GM12878 (cell line): ENCODE measurements at regions not wholly inside any gene's neighbourhood (a gene's known extent, or its start where the extent isn't known, plus 50 kb on each side); places are given as distances from the start of the nearest gene placed in this dataset.

Experiments
- ATAC-seq: fragments of 200-7000 bp; cut with Tn5 transposase; 3 replicates; pipeline ENCODE4 v1.9.1; 2020; ENCODE audit warnings: mild to moderate bottlenecking, moderate library complexity
- BruUV-seq: library from RNA; stranded (reverse); fragments of 400-500 nt; replicated peaks from 2 replicates; lab custom pipeline; 2021; lab: Mats Ljungman, UMichigan
- CTCF ChIA-PET: fragments of 300-600 bp; sonication (Branson Sonifier 250); formaldehyde crosslinking; extraction: SDS; loops from one replicate; lab custom pipeline; 2021; ENCODE audit warnings: inconsistent platforms; lab: Yijun Ruan, JAX
- POLR2A ChIA-PET: fragments of 350-600 bp; formaldehyde crosslinking; extraction: SDS; loops from one replicate; lab custom pipeline; 2021; ENCODE audit warnings: inconsistent platforms; lab: Charles Lee
- RAD21 ChIA-PET: fragments of 300-600 bp; sonication (Branson Sonifier 250); formaldehyde crosslinking; loops from one replicate; lab custom pipeline; 2023; ENCODE audit warnings: antibody characterized with exemption; ENCODE audit not compliant: unreplicated experiment; lab: Charles Lee
- SMC1A ChIA-PET: fragments of 300-600 bp; sonication (Branson Sonifier 250); formaldehyde crosslinking; loops from one replicate; lab custom pipeline; 2023; ENCODE audit not compliant: unreplicated experiment, uncharacterized antibody; lab: Charles Lee
- DNase-seq: peaks from one replicate; pipeline ENCODE4 v3.0.0-alpha.2; 2011; ENCODE audit warnings: low read depth, low spot score
- FAIRE-seq: peaks from 3 replicates; lab custom pipeline; 2011; peaks lifted over from hg19 to GRCh38; lab: Jason Lieb, UNC
- H2AFZ ChIP-seq: 2 replicates; pipeline ENCODE4 v1.6.0; 2011; ENCODE audit warnings: low read depth, low read length, control low read depth; ENCODE audit not compliant: control insufficient read depth
- H3K27ac ChIP-seq: 2 replicates; pipeline ENCODE4 v1.5.1; 2011; ENCODE audit warnings: control low read depth; ENCODE audit not compliant: control insufficient read depth, insufficient read depth
- H3K27me3 ChIP-seq, 2 experiments: replicated peaks in 1 of 2; 2 replicates each; pipeline versions ENCODE4 v1.6.0 to v1.6.1; 2011; ENCODE audit warnings: low read length in 1 of 2; ENCODE audit not compliant: control insufficient read depth in 2 of 2, insufficient read depth in 2 of 2
- H3K36me3 ChIP-seq, 2 experiments: 2 replicates each; pipeline ENCODE4 v1.5.1; 2011; ENCODE audit warnings: low read length in 1 of 2; ENCODE audit not compliant: control insufficient read depth in 2 of 2, insufficient read depth in 2 of 2
- H3K4me1 ChIP-seq: 2 replicates; pipeline ENCODE4 v1.6.1; 2011; ENCODE audit warnings: mild to moderate bottlenecking, low read length, moderate library complexity, mixed read lengths; ENCODE audit not compliant: control insufficient read depth, insufficient read depth
- H3K4me2 ChIP-seq: 2 replicates; pipeline ENCODE4 v1.6.0; 2011; ENCODE audit warnings: control low read depth; ENCODE audit not compliant: control insufficient read depth, insufficient read depth
- H3K4me3 ChIP-seq: fragments of 200-600 bp; sonication (generic); 2 replicates; pipeline ENCODE4 v1.5.1; 2016
- H3K79me2 ChIP-seq: 2 replicates; pipeline ENCODE4 v1.6.0; 2011; ENCODE audit warnings: low read length; ENCODE audit not compliant: control insufficient read depth, insufficient read depth
- H3K9ac ChIP-seq: 2 replicates; pipeline ENCODE4 v1.8.0; 2011; ENCODE audit warnings: low read length, control low read depth, mixed read lengths; ENCODE audit not compliant: control insufficient read depth, insufficient read depth
- H3K9me3 ChIP-seq: replicated peaks from 3 replicates; pipeline ENCODE4 v1.5.1; 2011; ENCODE audit warnings: mild to moderate bottlenecking, low read length; ENCODE audit not compliant: control insufficient read depth, insufficient read depth
- H4K20me1 ChIP-seq: 2 replicates; pipeline ENCODE4 v1.6.0; 2011; ENCODE audit not compliant: control insufficient read depth, insufficient read depth
- CEBPB ChIP-seq, 2 experiments: fragments of 150-350 bp in 1 of 2; IDR thresholded peaks; 2 replicates each; pipeline ENCODE4 v1.6.1; 2012 to 2014; ENCODE audit warnings: low read depth in 2 of 2, low read length in 2 of 2, borderline replicate concordance in 1 of 2, inconsistent platforms in 1 of 2
- CHD1 ChIP-seq: IDR thresholded peaks from 2 replicates; pipeline ENCODE4 v1.6.1; 2012; ENCODE audit warnings: low read depth, low read length, improper control_type of control experiment
- CTCF ChIP-seq, 3 experiments: IDR thresholded peaks in 2 of 3; conservative IDR thresholded peaks in 1 of 3; 2 replicates each; pipeline ENCODE4 v1.5.1; 2011; ENCODE audit warnings: low read depth in 3 of 3, low read length in 3 of 3, mild to moderate bottlenecking in 3 of 3, control low read depth in 2 of 3, moderate library complexity in 2 of 3, inconsistent platforms in 1 of 3, mixed read lengths in 1 of 3; ENCODE audit not compliant: control insufficient read depth in 2 of 3, insufficient read depth in 1 of 3; ENCODE audit errors: extremely low read depth in 1 of 3
- FOS ChIP-seq: IDR thresholded peaks from 3 replicates; pipeline ENCODE4 v1.6.1; 2011; ENCODE audit warnings: borderline replicate concordance; ENCODE audit not compliant: insufficient read length; ENCODE audit errors: extremely low read depth
- FOXK2 ChIP-seq: fragments of 450-650 bp; IDR thresholded peaks from 2 replicates; pipeline ENCODE4 v1.6.1; 2017; ENCODE audit warnings: mild to moderate bottlenecking, moderate library complexity
- HDGF ChIP-seq: fragments of 450-650 bp; IDR thresholded peaks from 2 replicates; pipeline ENCODE4 v1.6.1; 2016; ENCODE audit warnings: antibody characterized with exemption
- KDM1A ChIP-seq: fragments of 200-600 bp; sonication (generic); IDR thresholded peaks from 2 replicates; pipeline ENCODE4 v1.6.1; 2016; ENCODE audit warnings: borderline replicate concordance
- NBN ChIP-seq: fragments of 450-650 bp; IDR thresholded peaks from 2 replicates; pipeline ENCODE4 v1.6.1; 2016
- NR2F1 ChIP-seq: fragments of 450-650 bp; conservative IDR thresholded peaks from 2 replicates; pipeline ENCODE4 v1.6.1; 2017; ENCODE audit warnings: mild to moderate bottlenecking
- POLR2A ChIP-seq: IDR thresholded peaks from 2 replicates; pipeline ENCODE4 v1.6.1; 2011; ENCODE audit warnings: low read depth, mild to moderate bottlenecking, low read length
- RB1 ChIP-seq: fragments of 450-650 bp; formaldehyde crosslinking; IDR thresholded peaks from 2 replicates; pipeline ENCODE4 v1.6.1; 2017; ENCODE audit warnings: mild to moderate bottlenecking, borderline replicate concordance
- RELA ChIP-seq: fragments of 450-650 bp; IDR thresholded peaks from 2 replicates; pipeline ENCODE4 v1.8.0; 2014; ENCODE audit warnings: borderline replicate concordance; ENCODE audit not compliant: partially characterized antibody
- SUPT20H ChIP-seq: IDR thresholded peaks from 2 replicates; pipeline ENCODE4 v1.6.1; 2011; ENCODE audit warnings: low read depth, mild to moderate bottlenecking, low read length, moderate library complexity, borderline replicate concordance; ENCODE audit not compliant: control insufficient read depth
- SUZ12 ChIP-seq: fragments of 200-600 bp; sonication (generic); IDR thresholded peaks from one replicate; pipeline ENCODE4 v1.6.1; 2018; ENCODE audit warnings: antibody characterized with exemption, mild to moderate bottlenecking; ENCODE audit not compliant: unreplicated experiment
- WGBS: methylation state at CpG from one replicate; pipeline ENCODE4 v1.1.6; 2016; ENCODE audit warnings: low lambda C conversion rate; ENCODE audit not compliant: insufficient replicate concordance, insufficient coverage; ENCODE audit errors: missing lambda C conversion rate; 5-methylcytosine and 5-hydroxymethylcytosine counted together
- in situ Hi-C: fragments of 300-500 bp; cut with MboI; formaldehyde crosslinking; loops from 9 replicates; pipeline ENCODE4 v1.14.3; 2018; ENCODE audit warnings: mixed read lengths
- intact Hi-C: fragments of 100-400 bp; cut with micrococcal nuclease; formaldehyde crosslinking; loops from one replicate; pipeline ENCODE4 v1.14.2; 2022; ENCODE audit not compliant: unreplicated experiment
- TF ChIP-seq, protein P1 (sequence below): fragments of 450-650 bp; IDR thresholded peaks from 2 replicates; pipeline ENCODE4 v1.6.1; 2017; ENCODE audit warnings: mild to moderate bottlenecking
- TF ChIP-seq, protein P2 (sequence below): fragments of 450-650 bp; formaldehyde crosslinking; IDR thresholded peaks from 2 replicates; pipeline ENCODE4 v1.4.0; 2020; ENCODE audit warnings: mild to moderate bottlenecking, moderate library complexity
- TF ChIP-seq, protein P3 (sequence below): fragments of 450-650 bp; IDR thresholded peaks from 2 replicates; pipeline ENCODE4 v1.6.1; 2014; ENCODE audit warnings: mild to moderate bottlenecking

GRCh38 chrX:98548519-98548918 is 1664.8 kb downstream of the RPA4 start:
- ChIA-PET RAD21 (no interaction called here), POLR2A (no interaction called here), CTCF (no interaction called here), SMC1A (no interaction called here)
- no TSS peak for BruUV-seq
- Histone ChIP-seq H3K4me3 (no peak overlapping the region), H3K4me1 (no peaks in the 10 kb centered on the region), H3K36me3 (no peaks in the 10 kb centered on the region), H3K27me3 (no peaks in the 10 kb centered on the region), H3K27ac (no peak overlapping the region), H3K9ac (no peak overlapping the region), H4K20me1 (no peaks in the 10 kb centered on the region), H3K9me3 (no peaks in the 10 kb centered on the region), H2AFZ (no peak overlapping the region), H3K79me2 (no peaks in the 10 kb centered on the region), H3K4me2 (no peak overlapping the region)
- DNase-seq (no peak), ATAC-seq (no peak), FAIRE-seq (no peak)
- in situ Hi-C loops: no loop called here
- TF ChIP-seq CEBPB (IDR thresholded peaks at IDR 0.05; ENCODE audit: borderline replicate concordance in 1 of 2, low read depth in 2 of 2, low read length in 2 of 2) (no peak), NR2F1 (no peak), HDGF (no peak), FOS (no peak), NBN (no peak), FOXK2 (no peak), SUZ12 (no peak), KDM1A (no peak), RB1 (no peak), POLR2A (no peak), RELA (no peak), SUPT20H (no peak), CTCF (IDR thresholded peaks at IDR 0.05 in 2 of 3, conservative IDR thresholded peaks at IDR 0.05 in 1 of 3; ENCODE audit: control insufficient read depth in 2 of 3, extremely low read depth in 1 of 3, insufficient read depth in 1 of 3, low read depth in 3 of 3, low read length in 3 of 3) (no peak), CHD1 (no peak)
- TF ChIP-seq, protein P1, sequence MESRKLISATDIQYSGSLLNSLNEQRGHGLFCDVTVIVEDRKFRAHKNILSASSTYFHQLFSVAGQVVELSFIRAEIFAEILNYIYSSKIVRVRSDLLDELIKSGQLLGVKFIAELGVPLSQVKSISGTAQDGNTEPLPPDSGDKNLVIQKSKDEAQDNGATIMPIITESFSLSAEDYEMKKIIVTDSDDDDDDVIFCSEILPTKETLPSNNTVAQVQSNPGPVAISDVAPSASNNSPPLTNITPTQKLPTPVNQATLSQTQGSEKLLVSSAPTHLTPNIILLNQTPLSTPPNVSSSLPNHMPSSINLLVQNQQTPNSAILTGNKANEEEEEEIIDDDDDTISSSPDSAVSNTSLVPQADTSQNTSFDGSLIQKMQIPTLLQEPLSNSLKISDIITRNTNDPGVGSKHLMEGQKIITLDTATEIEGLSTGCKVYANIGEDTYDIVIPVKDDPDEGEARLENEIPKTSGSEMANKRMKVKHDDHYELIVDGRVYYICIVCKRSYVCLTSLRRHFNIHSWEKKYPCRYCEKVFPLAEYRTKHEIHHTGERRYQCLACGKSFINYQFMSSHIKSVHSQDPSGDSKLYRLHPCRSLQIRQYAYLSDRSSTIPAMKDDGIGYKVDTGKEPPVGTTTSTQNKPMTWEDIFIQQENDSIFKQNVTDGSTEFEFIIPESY: no peak
- TF ChIP-seq, protein P2, sequence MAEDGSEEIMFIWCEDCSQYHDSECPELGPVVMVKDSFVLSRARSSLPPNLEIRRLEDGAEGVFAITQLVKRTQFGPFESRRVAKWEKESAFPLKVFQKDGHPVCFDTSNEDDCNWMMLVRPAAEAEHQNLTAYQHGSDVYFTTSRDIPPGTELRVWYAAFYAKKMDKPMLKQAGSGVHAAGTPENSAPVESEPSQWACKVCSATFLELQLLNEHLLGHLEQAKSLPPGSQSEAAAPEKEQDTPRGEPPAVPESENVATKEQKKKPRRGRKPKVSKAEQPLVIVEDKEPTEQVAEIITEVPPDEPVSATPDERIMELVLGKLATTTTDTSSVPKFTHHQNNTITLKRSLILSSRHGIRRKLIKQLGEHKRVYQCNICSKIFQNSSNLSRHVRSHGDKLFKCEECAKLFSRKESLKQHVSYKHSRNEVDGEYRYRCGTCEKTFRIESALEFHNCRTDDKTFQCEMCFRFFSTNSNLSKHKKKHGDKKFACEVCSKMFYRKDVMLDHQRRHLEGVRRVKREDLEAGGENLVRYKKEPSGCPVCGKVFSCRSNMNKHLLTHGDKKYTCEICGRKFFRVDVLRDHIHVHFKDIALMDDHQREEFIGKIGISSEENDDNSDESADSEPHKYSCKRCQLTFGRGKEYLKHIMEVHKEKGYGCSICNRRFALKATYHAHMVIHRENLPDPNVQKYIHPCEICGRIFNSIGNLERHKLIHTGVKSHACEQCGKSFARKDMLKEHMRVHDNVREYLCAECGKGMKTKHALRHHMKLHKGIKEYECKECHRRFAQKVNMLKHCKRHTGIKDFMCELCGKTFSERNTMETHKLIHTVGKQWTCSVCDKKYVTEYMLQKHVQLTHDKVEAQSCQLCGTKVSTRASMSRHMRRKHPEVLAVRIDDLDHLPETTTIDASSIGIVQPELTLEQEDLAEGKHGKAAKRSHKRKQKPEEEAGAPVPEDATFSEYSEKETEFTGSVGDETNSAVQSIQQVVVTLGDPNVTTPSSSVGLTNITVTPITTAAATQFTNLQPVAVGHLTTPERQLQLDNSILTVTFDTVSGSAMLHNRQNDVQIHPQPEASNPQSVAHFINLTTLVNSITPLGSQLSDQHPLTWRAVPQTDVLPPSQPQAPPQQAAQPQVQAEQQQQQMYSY (CRISPR knock-in tag): no peak
- TF ChIP-seq, protein P3, sequence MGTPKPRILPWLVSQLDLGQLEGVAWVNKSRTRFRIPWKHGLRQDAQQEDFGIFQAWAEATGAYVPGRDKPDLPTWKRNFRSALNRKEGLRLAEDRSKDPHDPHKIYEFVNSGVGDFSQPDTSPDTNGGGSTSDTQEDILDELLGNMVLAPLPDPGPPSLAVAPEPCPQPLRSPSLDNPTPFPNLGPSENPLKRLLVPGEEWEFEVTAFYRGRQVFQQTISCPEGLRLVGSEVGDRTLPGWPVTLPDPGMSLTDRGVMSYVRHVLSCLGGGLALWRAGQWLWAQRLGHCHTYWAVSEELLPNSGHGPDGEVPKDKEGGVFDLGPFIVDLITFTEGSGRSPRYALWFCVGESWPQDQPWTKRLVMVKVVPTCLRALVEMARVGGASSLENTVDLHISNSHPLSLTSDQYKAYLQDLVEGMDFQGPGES: no peak
- intact Hi-C loops: no loop called here
- WGBS: 72% methylated on average over 2 of the region's 2 CpGs
